ENCODE measurements at regions not wholly inside any gene's neighbourhood (a gene's known extent, or its start where the extent isn't known, plus 50 kb on each side); places are given as distances from the start of the nearest gene placed in this dataset.
A peak's percentile ranks its signal among the peaks of the same experiment; 100 is the strongest.

DNA sequence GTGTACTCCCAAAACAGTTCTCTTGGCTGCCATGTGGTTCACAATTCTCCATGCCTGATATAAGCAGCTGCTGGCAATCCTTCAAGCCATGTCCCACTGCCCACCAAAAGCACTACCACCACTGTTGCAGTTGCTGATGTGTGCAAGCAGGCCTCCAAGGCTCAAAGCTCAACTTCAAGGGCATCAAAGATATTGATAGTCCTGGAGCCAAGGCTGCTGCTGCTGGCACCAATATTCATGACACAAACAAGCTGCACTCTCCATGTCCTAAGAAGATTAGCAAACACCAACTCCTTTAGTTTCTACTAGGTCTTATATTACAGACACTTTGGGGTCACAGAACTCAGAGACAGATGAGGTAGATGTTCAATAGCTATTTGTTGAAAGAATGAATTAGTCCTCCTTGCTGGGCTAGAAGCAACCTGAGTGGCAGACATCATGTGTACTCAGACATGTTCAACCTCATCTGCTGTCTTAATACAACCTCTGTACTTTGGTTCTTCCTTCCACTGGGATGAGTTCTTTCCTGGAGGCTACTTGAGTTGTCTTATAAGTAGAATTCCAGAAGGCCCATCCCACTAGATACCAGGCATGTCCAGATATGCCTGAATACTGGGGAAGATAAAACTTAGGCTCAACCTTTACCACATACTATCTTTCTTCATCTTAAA lies 104.5 kb upstream of the UGP2 start:
- no peak for DNase-seq
- CTCF ChIA-PET: no interaction called here
- Histone ChIP-seq H2AFZ (ENCODE audit: low read depth) (peak overlapping the region; percentile 33; the same call in 1 of the 2 replicates), H3F3A (replicated peaks; ENCODE audit: insufficient read depth) (peaks cover 39% of the 10 kb centered on the region), H3K9ac (no peak overlapping the region), H3K4me3 (ENCODE audit: low read depth in 2 of 2, low read length in 1 of 2) (no peak overlapping the region), H3K79me2 (ENCODE audit: insufficient read depth) (no peaks in the 10 kb centered on the region), H4K20me1 (ENCODE audit: insufficient read depth) (no peaks in the 10 kb centered on the region), H3K27me3 (ENCODE audit: insufficient read depth) (no peaks in the 10 kb centered on the region), H3K9me2 (no peaks in the 10 kb centered on the region), H3K9me3 (no peaks in the 10 kb centered on the region), H3K4me1 (ENCODE audit: control insufficient read depth in 1 of 2, insufficient read depth in 2 of 2, low read depth in 1 of 2, low read length in 1 of 2) (peaks cover 12 to 46% of the 10 kb centered on the region in 2 experiments), H3K27ac (ENCODE audit: low read depth in 2 of 2, low read length in 1 of 2) (peak overlapping the region; percentile 67 to 75; a peak in 3 of 4 replicates), H3K4me2 (peak overlapping the region; percentile 40; the same call in 1 of the 2 replicates), H3K36me3 (replicated peaks in 1 of 2; ENCODE audit: control insufficient read depth in 1 of 2, insufficient read depth in 2 of 2, low read length in 1 of 2) (no peaks in the 10 kb centered on the region)
- TF ChIP-seq POLR2AphosphoS5 (IDR thresholded peaks at IDR 0.05; ENCODE audit: low read depth, low read length) (no peak), FOSL2 (IDR thresholded peaks at IDR 0.05; ENCODE audit: borderline replicate concordance, low read depth) (no peak), CHD2 (IDR thresholded peaks at IDR 0.05; ENCODE audit: low read length, partially characterized antibody) (no peak), NRF1 (IDR thresholded peaks at IDR 0.05; ENCODE audit: low read depth, low read length) (no peak), PBX3 (IDR thresholded peaks at IDR 0.05) (no peak), GATA2 (CRISPR knock-in tag; IDR thresholded peaks at IDR 0.05) (no peak), SIN3A (IDR thresholded peaks at IDR 0.05; ENCODE audit: borderline replicate concordance, low read depth, low read length) (no peak), RAD21 (IDR thresholded peaks at IDR 0.05; ENCODE audit: low read length) (no peak), EZH2phosphoT487 (IDR thresholded peaks at IDR 0.05; ENCODE audit: borderline replicate concordance, low read depth) (no peak), CTCF (IDR thresholded peaks at IDR 0.05) (no peak)
- TF ChIP-seq, protein P1, sequence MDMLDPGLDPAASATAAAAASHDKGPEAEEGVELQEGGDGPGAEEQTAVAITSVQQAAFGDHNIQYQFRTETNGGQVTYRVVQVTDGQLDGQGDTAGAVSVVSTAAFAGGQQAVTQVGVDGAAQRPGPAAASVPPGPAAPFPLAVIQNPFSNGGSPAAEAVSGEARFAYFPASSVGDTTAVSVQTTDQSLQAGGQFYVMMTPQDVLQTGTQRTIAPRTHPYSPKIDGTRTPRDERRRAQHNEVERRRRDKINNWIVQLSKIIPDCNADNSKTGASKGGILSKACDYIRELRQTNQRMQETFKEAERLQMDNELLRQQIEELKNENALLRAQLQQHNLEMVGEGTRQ (IDR thresholded peaks at IDR 0.05; ENCODE audit: borderline replicate concordance, low read depth, low read length): no peak
- TF ChIP-seq, protein P2, sequence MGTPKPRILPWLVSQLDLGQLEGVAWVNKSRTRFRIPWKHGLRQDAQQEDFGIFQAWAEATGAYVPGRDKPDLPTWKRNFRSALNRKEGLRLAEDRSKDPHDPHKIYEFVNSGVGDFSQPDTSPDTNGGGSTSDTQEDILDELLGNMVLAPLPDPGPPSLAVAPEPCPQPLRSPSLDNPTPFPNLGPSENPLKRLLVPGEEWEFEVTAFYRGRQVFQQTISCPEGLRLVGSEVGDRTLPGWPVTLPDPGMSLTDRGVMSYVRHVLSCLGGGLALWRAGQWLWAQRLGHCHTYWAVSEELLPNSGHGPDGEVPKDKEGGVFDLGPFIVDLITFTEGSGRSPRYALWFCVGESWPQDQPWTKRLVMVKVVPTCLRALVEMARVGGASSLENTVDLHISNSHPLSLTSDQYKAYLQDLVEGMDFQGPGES (IDR thresholded peaks at IDR 0.05; ENCODE audit: low read depth, low read length): no peak
- POLR2A ChIA-PET: no interaction called here

Measured in SK-N-SH (cell line).